HCT116 (cell line): ENCODE measurements at regions not wholly inside any gene's neighbourhood (a gene's known extent, or its start where the extent isn't known, plus 50 kb on each side); places are given as distances from the start of the nearest gene placed in this dataset.

Experiments
- ATAC-seq: fragments of 200-7000 bp; cut with Tn5 transposase; 2 replicates; pipeline ENCODE4 v1.9.1; 2020; ENCODE audit warnings: mild to moderate bottlenecking, moderate library complexity
- BruUV-seq: library from RNA; stranded (reverse); fragments of 400-500 nt; replicated peaks from 2 replicates; lab custom pipeline; 2021; lab: Mats Ljungman, UMichigan
- CTCF ChIA-PET: fragments of 300-600 bp; sonication (Branson Sonifier 250); formaldehyde crosslinking; loops from one replicate; lab custom pipeline; 2021; ENCODE audit warnings: antibody characterized with exemption; lab: Charles Lee
- POLR2A ChIA-PET: fragments of 300-600, 350-600 bp; sonication (Branson Sonifier 250); formaldehyde crosslinking; loops from one replicate; lab custom pipeline; 2021; ENCODE audit warnings: antibody characterized with exemption; lab: Charles Lee
- RAD21 ChIA-PET, 2 experiments: fragments of 300-600 bp; sonication (Branson Sonifier 250); formaldehyde crosslinking; loops; one replicate each; lab custom pipeline; 2023; ENCODE audit warnings: low total read pairs in 2 of 2; ENCODE audit not compliant: uncharacterized antibody in 2 of 2, unreplicated experiment in 2 of 2, low non-redundant PET in 1 of 2; lab: Charles Lee
- DNase-seq: peaks from one replicate; pipeline ENCODE4 v3.0.0-alpha.2; 2010; ENCODE audit warnings: low read depth, low spot score
- H2AFZ ChIP-seq: fragments of 200-600 bp; shearing (Covaris generic), sonication (generic); 2 replicates; pipeline ENCODE4 v1.6.1; 2017; ENCODE audit warnings: low read depth, mixed run types, mixed read lengths, antibody characterized with exemption, low read length; ENCODE audit not compliant: poor library complexity, severe bottlenecking
- H3K27ac ChIP-seq: 2 replicates; pipeline ENCODE4 v1.5.1; 2012; ENCODE audit warnings: low read depth, low read length
- H3K27me3 ChIP-seq: fragments of 200-600 bp; sonication (generic); 2 replicates; pipeline ENCODE4 v1.6.1; 2016; ENCODE audit warnings: mixed run types, low read length, mixed read lengths; ENCODE audit not compliant: insufficient read depth
- H3K36me3 ChIP-seq, 2 experiments: fragments of 200-500 bp in 1 of 2; fragments of 200-600 bp in 1 of 2; sonication (Bioruptor generic) in 1 of 2; sonication (generic) in 1 of 2; 2 replicates each; pipeline versions ENCODE4 v1.5.1 to v1.6.1; 2014 to 2016; ENCODE audit warnings: low read length in 2 of 2, inconsistent platforms in 1 of 2, mixed read lengths in 1 of 2, mixed run types in 1 of 2; ENCODE audit not compliant: insufficient read depth in 2 of 2, control insufficient read depth in 1 of 2
- H3K4me1 ChIP-seq, 2 experiments: fragments of 200-600 bp in 1 of 2; sonication (generic) in 1 of 2; 2 replicates each; pipeline versions ENCODE4 v1.5.1 to v1.6.1; 2012 to 2017; ENCODE audit warnings: low read length in 2 of 2, inconsistent platforms in 1 of 2, mild to moderate bottlenecking in 1 of 2, mixed read lengths in 1 of 2, mixed run types in 1 of 2, moderate library complexity in 1 of 2; ENCODE audit not compliant: insufficient read depth in 2 of 2, control insufficient read depth in 1 of 2
- H3K4me2 ChIP-seq: fragments of 200-600 bp; sonication (generic); 2 replicates; pipeline ENCODE4 v1.6.1; 2017; ENCODE audit warnings: mixed run types, low read length, mixed read lengths
- H3K4me3 ChIP-seq, 2 experiments: fragments of 200-600 bp in 1 of 2; sonication (generic) in 1 of 2; replicated peaks in 1 of 2; 2 replicates each; pipeline ENCODE4 v1.5.1; 2011 to 2016; ENCODE audit warnings: low read length in 2 of 2, control low read depth in 1 of 2, low read depth in 1 of 2, mild to moderate bottlenecking in 1 of 2, mixed read lengths in 1 of 2, mixed run types in 1 of 2
- H3K79me2 ChIP-seq: fragments of 200-600 bp; sonication (generic); 2 replicates; pipeline ENCODE4 v1.6.1; 2017; ENCODE audit warnings: mild to moderate bottlenecking, mixed run types, low read length, moderate library complexity, mixed read lengths; ENCODE audit not compliant: insufficient read depth
- H3K9ac ChIP-seq: fragments of 200-600 bp; sonication (generic); 2 replicates; pipeline ENCODE4 v1.6.1; 2016; ENCODE audit warnings: low read length, mixed read lengths
- H3K9me2 ChIP-seq: fragments of 200-600 bp; sonication (generic), shearing (Covaris generic); 2 replicates; pipeline ENCODE4 v1.6.1; 2017; ENCODE audit warnings: mixed run types, mild to moderate bottlenecking, moderate library complexity; ENCODE audit not compliant: insufficient read depth
- H3K9me3 ChIP-seq, 2 experiments: fragments of 200-500 bp in 1 of 2; fragments of 200-600 bp in 1 of 2; sonication (Bioruptor generic) in 1 of 2; sonication (generic) in 1 of 2; 2 replicates each; pipeline ENCODE4 v1.6.1; 2014 to 2017; ENCODE audit warnings: low read length in 2 of 2, mixed read lengths in 2 of 2, inconsistent platforms in 1 of 2, low read depth in 1 of 2, mild to moderate bottlenecking in 1 of 2, mixed run types in 1 of 2, moderate library complexity in 1 of 2; ENCODE audit not compliant: control insufficient read depth in 1 of 2, insufficient read depth in 1 of 2
- H4K20me1 ChIP-seq: fragments of 200-600 bp; sonication (generic), shearing (Covaris generic); 2 replicates; pipeline ENCODE4 v1.6.1; 2017; ENCODE audit warnings: mixed run types, mild to moderate bottlenecking, moderate library complexity; ENCODE audit not compliant: insufficient read depth
- ATF3 ChIP-seq: IDR thresholded peaks from 2 replicates; pipeline ENCODE4 v1.6.1; 2012
- CEBPB ChIP-seq: IDR thresholded peaks from 2 replicates; pipeline ENCODE4 v1.6.1; 2012; ENCODE audit warnings: low read depth
- ELF1 ChIP-seq: IDR thresholded peaks from 2 replicates; pipeline ENCODE4 v1.6.1; 2012; ENCODE audit warnings: low read depth, borderline replicate concordance
- EZH2 ChIP-seq: fragments of 200-600 bp; sonication (generic); IDR thresholded peaks from 2 replicates; pipeline ENCODE4 v1.6.1; 2017; ENCODE audit warnings: antibody characterized with exemption, mixed run types
- POLR2AphosphoS5 ChIP-seq: IDR thresholded peaks from 2 replicates; pipeline ENCODE4 v1.6.1; 2011; ENCODE audit warnings: mild to moderate bottlenecking, low read depth, low read length, moderate library complexity
- RAD21 ChIP-seq: IDR thresholded peaks from 2 replicates; pipeline ENCODE4 v1.6.1; 2012; ENCODE audit warnings: low read depth, mild to moderate bottlenecking
- REST ChIP-seq: IDR thresholded peaks from 2 replicates; pipeline ENCODE4 v1.6.1; 2012; ENCODE audit warnings: low read depth
- TCF7L2 ChIP-seq: IDR thresholded peaks from 2 replicates; pipeline ENCODE4 v1.7.0; 2011; ENCODE audit warnings: borderline replicate concordance, inconsistent platforms; ENCODE audit not compliant: insufficient read depth, insufficient read length; ENCODE audit errors: extremely low read depth
- YY1 ChIP-seq: IDR thresholded peaks from 2 replicates; pipeline ENCODE4 v1.6.1; 2011; ENCODE audit warnings: low read length, low read depth, moderate library complexity, mild to moderate bottlenecking; ENCODE audit not compliant: insufficient replicate concordance; ENCODE audit errors: extremely low read depth
- ZBTB33 ChIP-seq: IDR thresholded peaks from 2 replicates; pipeline ENCODE4 v1.6.1; 2011; ENCODE audit warnings: mild to moderate bottlenecking, low read length, moderate library complexity; ENCODE audit not compliant: insufficient replicate concordance; ENCODE audit errors: extremely low read depth
- intact Hi-C: fragments of 100-400 bp; cut with micrococcal nuclease; formaldehyde crosslinking; loops from 2 replicates; pipeline ENCODE4 v1.10.0; 2022

- DNase-seq: no peak
- Histone ChIP-seq H3K9ac (no peak overlapping the region), H3K4me2 (no peak overlapping the region), H3K9me3 (no peaks in the 10 kb centered on the region), H3K36me3 (no peaks in the 10 kb centered on the region), H3K4me1 (no peaks in the 10 kb centered on the region), H3K27ac (no peak overlapping the region), H3K9me2 (no peaks in the 10 kb centered on the region), H3K79me2 (no peaks in the 10 kb centered on the region), H2AFZ (no peak overlapping the region), H3K4me3 (no peak overlapping the region), H3K27me3 (0 out of 2 replicates have a peak, but pooled peaks cover 3% of the 10 kb centered on the region), H4K20me1 (no peaks in the 10 kb centered on the region)
- ChIA-PET CTCF (no interaction called here), POLR2A (no interaction called here), RAD21 (no interaction called here)
- intact Hi-C loops: no loop called here
- ATAC-seq: no peak
- no TSS peak for BruUV-seq
- TF ChIP-seq ATF3: no peak
- TF ChIP-seq REST: no peak
- TF ChIP-seq POLR2AphosphoS5: no peak
Observed at GRCh38 chr16:58850678-58851020, 116.5 kb upstream of the GOT2 start.

- POLR2A ChIA-PET: no interaction called here
Observed at GRCh38 chr16:58850019-58850677, 116.0 kb upstream of the GOT2 start.

More at GRCh38 chr16:58850019-58850677, 116.0 kb upstream of the GOT2 start:
- 0 out of 2 replicates have a peak, but pooled peaks cover 2% of the 10 kb centered on the region for H3K27me3 ChIP-seq
- no peak overlapping the region for H3K4me3 ChIP-seq
- no peaks in the 10 kb centered on the region for H3K4me1 ChIP-seq
- H3K27ac ChIP-seq: no peak overlapping the region
- H3K9ac ChIP-seq: no peak overlapping the region
- BruUV-seq: no TSS peak
- H3K79me2 ChIP-seq: no peaks in the 10 kb centered on the region
- no peak for DNase-seq
- no peak overlapping the region for H3K4me2 ChIP-seq
- CTCF ChIA-PET: no interaction called here
- no peaks in the 10 kb centered on the region for H3K36me3 ChIP-seq
- no peaks in the 10 kb centered on the region for H4K20me1 ChIP-seq
- RAD21 ChIA-PET: no interaction called here
- ATAC-seq: no peak
- TF ChIP-seq YY1: no peak
- TF ChIP-seq ELF1: no peak
- TF ChIP-seq ATF3: no peak
- TF ChIP-seq TCF7L2: no peak
- no peak for TF ChIP-seq ZBTB33
- TF ChIP-seq EZH2: no peak
- TF ChIP-seq CEBPB: no peak
- no peak for TF ChIP-seq POLR2AphosphoS5
- TF ChIP-seq RAD21: no peak
- H3K9me2 ChIP-seq: no peaks in the 10 kb centered on the region
- H3K9me3 ChIP-seq: no peaks in the 10 kb centered on the region
- no peak overlapping the region for H2AFZ ChIP-seq
- intact Hi-C loops: no loop called here
